AG04449 (cell line): ENCODE measurements at regions not wholly inside any gene's neighbourhood (a gene's known extent, or its start where the extent isn't known, plus 50 kb on each side); places are given as distances from the start of the nearest gene placed in this dataset.

Experiments used
- CTCF ChIA-PET: fragments of 350-600 bp; formaldehyde crosslinking; extraction: SDS; loops from one replicate; lab custom pipeline; 2021; ENCODE audit warnings: antibody characterized with exemption; lab: Yijun Ruan, JAX
- POLR2A ChIA-PET: fragments of 400-600, 350-600 bp; formaldehyde crosslinking; extraction: SDS; loops from one replicate; lab custom pipeline; 2020; ENCODE audit warnings: antibody characterized with exemption, inconsistent platforms; lab: Yijun Ruan, JAX
- DNase-seq: peaks from one replicate; pipeline ENCODE4 v3.0.0-alpha.2; 2010; ENCODE audit warnings: low read depth, low spot score
- H3K4me3 ChIP-seq: 2 replicates; pipeline ENCODE4 v1.5.1; 2011; ENCODE audit warnings: low read depth, mild to moderate bottlenecking, control low read depth, low read length
- TF ChIP-seq, protein P1 (sequence below): IDR thresholded peaks from one replicate; pipeline ENCODE4 v1.5.1; 2011; ENCODE audit warnings: mild to moderate bottlenecking, moderate library complexity, low read length, control low read depth, inconsistent platforms; ENCODE audit not compliant: insufficient read depth; ENCODE audit errors: missing control alignments

DNA sequence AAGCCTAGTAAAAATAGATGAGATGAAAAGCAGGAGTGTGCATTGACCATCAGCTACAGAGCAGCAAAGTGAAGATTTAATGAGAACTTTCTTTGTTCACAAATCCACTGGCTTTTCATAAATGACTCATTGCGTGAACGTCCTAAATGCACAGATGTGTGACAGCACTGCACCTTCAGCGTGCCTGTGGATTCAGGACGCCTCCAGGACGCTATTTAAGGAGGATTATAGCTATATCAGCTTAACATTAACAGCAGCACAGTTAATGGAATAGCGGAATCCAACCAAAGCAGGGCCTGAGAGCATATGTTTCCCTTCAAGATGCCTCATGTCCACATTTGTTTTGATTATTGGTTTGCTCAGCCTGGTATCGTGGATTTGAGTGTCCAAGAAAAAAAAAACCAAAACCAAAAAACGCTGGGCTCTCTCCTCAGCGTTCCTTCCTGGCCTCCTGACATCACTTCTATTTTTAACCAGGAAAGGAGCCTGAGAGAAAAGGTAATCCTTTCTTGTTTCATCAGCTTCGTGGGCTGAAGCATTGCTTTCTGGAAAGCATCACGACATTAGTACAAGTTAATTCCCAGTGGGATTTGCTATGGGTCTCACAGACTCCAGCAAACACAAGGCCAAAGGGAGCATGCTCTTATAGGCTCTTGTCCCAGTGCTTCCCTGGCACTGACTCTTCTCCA lies 447.0 kb upstream of the SMIM21 start:
- TF ChIP-seq, protein P1, sequence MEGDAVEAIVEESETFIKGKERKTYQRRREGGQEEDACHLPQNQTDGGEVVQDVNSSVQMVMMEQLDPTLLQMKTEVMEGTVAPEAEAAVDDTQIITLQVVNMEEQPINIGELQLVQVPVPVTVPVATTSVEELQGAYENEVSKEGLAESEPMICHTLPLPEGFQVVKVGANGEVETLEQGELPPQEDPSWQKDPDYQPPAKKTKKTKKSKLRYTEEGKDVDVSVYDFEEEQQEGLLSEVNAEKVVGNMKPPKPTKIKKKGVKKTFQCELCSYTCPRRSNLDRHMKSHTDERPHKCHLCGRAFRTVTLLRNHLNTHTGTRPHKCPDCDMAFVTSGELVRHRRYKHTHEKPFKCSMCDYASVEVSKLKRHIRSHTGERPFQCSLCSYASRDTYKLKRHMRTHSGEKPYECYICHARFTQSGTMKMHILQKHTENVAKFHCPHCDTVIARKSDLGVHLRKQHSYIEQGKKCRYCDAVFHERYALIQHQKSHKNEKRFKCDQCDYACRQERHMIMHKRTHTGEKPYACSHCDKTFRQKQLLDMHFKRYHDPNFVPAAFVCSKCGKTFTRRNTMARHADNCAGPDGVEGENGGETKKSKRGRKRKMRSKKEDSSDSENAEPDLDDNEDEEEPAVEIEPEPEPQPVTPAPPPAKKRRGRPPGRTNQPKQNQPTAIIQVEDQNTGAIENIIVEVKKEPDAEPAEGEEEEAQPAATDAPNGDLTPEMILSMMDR = no peak
- CTCF ChIA-PET = no interaction called here
- no peak for DNase-seq
- no peak overlapping the region for H3K4me3 ChIP-seq
- POLR2A ChIA-PET = no interaction called here

DNA sequence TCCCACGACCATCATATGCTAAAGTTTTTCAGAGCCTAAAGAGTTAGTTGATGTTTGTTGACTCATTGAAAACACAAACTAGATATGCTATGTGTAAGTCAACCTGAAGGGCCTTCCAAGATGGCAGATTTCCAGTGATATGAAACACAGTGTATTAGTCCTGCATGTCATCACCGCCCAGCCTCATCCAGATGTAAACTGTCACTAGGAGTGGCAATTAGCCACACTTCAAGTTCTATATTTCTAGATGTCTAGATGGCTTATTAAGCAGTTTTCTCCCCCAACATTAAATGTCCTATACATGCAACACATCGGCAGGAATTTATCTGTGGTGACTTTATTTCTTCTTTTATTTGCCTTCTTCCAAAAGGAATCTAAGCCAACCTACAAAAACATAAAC lies 444.1 kb upstream of the SMIM21 start:
- TF ChIP-seq, protein P1 = no peak
- ChIA-PET POLR2A (no interaction called here), CTCF (no interaction called here)
- DNase-seq = no peak
- H3K4me3 ChIP-seq = no peak overlapping the region

DNA sequence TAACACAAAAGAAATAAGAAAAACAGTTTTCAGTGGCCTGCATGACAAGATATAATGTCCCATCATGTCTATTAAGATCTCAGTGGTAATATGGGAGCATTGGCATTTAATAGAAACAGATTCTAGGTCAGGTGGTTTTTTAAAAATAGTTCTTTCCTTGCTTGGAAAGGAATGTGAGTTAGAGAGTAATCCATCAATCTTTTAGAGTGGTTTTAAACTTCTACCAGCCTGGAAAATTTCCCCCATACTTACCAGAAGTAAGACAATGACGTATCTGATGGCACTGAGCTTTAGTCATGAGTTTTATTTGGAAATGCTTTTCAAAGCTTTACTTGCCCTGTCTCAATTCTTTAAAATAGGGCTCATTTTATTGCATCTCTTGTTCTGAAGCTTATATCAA lies 441.7 kb upstream of the SMIM21 start:
- H3K4me3 ChIP-seq = no peak overlapping the region
- TF ChIP-seq, protein P1 = no peak
- CTCF ChIA-PET = no interaction called here
- DNase-seq = no peak
- POLR2A ChIA-PET = no interaction called here

DNA sequence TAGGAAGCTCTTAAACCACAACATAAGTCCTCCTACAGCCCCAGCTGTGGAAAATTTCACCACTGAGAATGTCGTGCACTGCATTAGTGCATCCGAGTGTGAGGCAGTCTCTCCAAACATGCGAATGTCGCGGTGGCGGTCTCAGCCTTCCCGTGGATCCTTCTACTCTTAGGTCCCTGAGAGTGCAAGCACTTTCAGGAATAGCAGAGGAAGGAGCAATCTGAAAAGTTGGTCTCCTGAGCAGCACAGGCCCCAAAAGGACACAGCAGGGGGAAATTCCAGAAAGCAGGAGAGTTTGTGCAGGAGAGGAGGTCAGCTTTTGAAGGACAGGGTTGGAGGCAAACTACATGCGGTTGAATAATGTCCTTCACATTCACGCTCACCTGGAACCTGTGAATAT lies 440.5 kb upstream of the SMIM21 start:
- H3K4me3 ChIP-seq = no peak overlapping the region
- POLR2A ChIA-PET = no interaction called here
- CTCF ChIA-PET = no interaction called here
- no peak for DNase-seq
- TF ChIP-seq, protein P1 = no peak

DNA sequence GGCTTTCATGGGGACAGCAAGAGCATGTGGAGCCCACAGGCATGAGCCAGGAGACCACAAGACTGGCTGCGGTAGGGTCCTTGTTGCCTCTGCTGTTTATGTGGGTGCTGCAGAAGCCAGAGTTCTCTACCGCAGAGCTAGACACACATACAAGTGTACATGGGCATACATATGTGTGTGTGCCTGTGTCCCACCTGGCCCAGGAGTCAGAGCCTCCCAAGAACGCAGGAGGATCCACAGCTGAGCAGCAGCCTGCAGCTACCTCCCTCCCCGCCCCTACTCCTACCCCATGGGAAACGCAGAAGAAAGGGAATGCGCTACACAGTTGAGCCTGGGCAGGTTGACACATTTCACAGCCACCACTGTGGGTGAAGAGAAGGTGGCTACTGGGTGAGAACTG lies 438.1 kb upstream of the SMIM21 start:
- POLR2A ChIA-PET = no interaction called here
- no peak for DNase-seq
- TF ChIP-seq, protein P1 = no peak
- CTCF ChIA-PET = no interaction called here
- H3K4me3 ChIP-seq = no peak overlapping the region

DNA sequence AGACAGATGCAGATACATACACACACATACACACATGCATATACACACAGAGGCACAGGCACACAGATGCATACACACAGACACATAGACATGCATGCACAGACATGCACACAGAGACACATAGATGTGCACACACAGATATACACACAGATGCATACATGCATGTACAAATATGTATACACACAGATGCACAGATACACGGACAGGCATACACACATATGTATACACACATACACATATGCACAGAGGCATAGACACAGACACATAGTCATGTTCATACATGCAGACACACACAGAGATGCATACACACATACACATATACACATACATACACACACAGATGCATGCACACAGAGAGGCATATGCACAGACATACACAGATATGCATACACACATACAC lies 437.3 kb upstream of the SMIM21 start:
- DNase-seq = no peak
- TF ChIP-seq, protein P1 = no peak
- H3K4me3 ChIP-seq = no peak overlapping the region
- POLR2A ChIA-PET = no interaction called here
- CTCF ChIA-PET = no interaction called here
